Fibroblast of lung (primary cell): ENCODE measurements at regions not wholly inside any gene's neighbourhood (a gene's known extent, or its start where the extent isn't known, plus 50 kb on each side); places are given as distances from the start of the nearest gene placed in this dataset.
A peak's percentile ranks its signal among the peaks of the same experiment; 100 is the strongest.

Source experiments
- DNase-seq, 2 donors: peaks; one replicate each; pipeline versions ENCODE4 v3.0.0 to v3.0.0-alpha.2; 2010; ENCODE audit warnings: low read depth in 2 of 2
- H2AFZ ChIP-seq: 2 replicates; pipeline ENCODE4 v1.5.1; 2012; ENCODE audit warnings: low read length, control low read depth, inconsistent platforms
- H3K27ac ChIP-seq: 2 replicates; pipeline ENCODE4 v1.5.1; 2011; ENCODE audit warnings: low read length, control low read depth; ENCODE audit not compliant: insufficient read depth
- H3K27me3 ChIP-seq: 2 replicates; pipeline ENCODE4 v1.5.1; 2011; ENCODE audit warnings: mild to moderate bottlenecking, low read length; ENCODE audit not compliant: control insufficient read depth, insufficient read depth
- H3K36me3 ChIP-seq: 2 replicates; pipeline ENCODE4 v1.5.1; 2011; ENCODE audit warnings: low read length; ENCODE audit not compliant: control insufficient read depth, insufficient read depth
- H3K4me1 ChIP-seq: 2 replicates; pipeline ENCODE4 v1.5.1; 2011; ENCODE audit warnings: low read length; ENCODE audit not compliant: control insufficient read depth, insufficient read depth; ENCODE audit errors: extremely low read depth
- H3K4me2 ChIP-seq: 2 replicates; pipeline ENCODE4 v1.5.1; 2011; ENCODE audit warnings: low read length, control low read depth; ENCODE audit not compliant: insufficient read depth; ENCODE audit errors: extremely low read depth
- H3K4me3 ChIP-seq, 4 experiments: fragments of 200-600 bp in 1 of 4; sonication (generic) in 1 of 4; replicated peaks in 1 of 4; 2 replicates each; pipeline ENCODE4 v1.5.1; 2011 to 2016; ENCODE audit warnings: low read length in 4 of 4, low read depth in 3 of 4, mild to moderate bottlenecking in 3 of 4, control low read depth in 2 of 4, inconsistent platforms in 1 of 4, mixed read lengths in 1 of 4; ENCODE audit not compliant: insufficient read depth in 1 of 4; ENCODE audit errors: control extremely low read depth in 1 of 4
- H3K79me2 ChIP-seq: 2 replicates; pipeline ENCODE4 v1.5.1; 2012; ENCODE audit warnings: mild to moderate bottlenecking, low read length, inconsistent platforms; ENCODE audit not compliant: control insufficient read depth, insufficient read depth
- H3K9ac ChIP-seq: 2 replicates; pipeline ENCODE4 v1.5.1; 2011; ENCODE audit warnings: mild to moderate bottlenecking, low read length, control low read depth; ENCODE audit not compliant: insufficient read depth
- H3K9me3 ChIP-seq: 2 replicates; pipeline ENCODE4 v1.5.1; 2012; ENCODE audit warnings: low read depth, low read length; ENCODE audit not compliant: control insufficient read depth, insufficient read depth
- H4K20me1 ChIP-seq: 2 replicates; pipeline ENCODE4 v1.5.1; 2011; ENCODE audit warnings: low read length; ENCODE audit not compliant: control insufficient read depth, insufficient read depth; ENCODE audit errors: extremely low read depth
- CTCF ChIP-seq, 2 donors: IDR thresholded peaks in 1 of 2; conservative IDR thresholded peaks in 1 of 2; 1 replicate in 1 of 2; 2 replicates in 1 of 2; pipeline ENCODE4 v1.5.1; 2011 to 2012; ENCODE audit warnings: low read length in 2 of 2, control low read depth in 1 of 2, inconsistent platforms in 1 of 2, low read depth in 1 of 2, mild to moderate bottlenecking in 1 of 2
- EZH2 ChIP-seq: IDR thresholded peaks from 2 replicates; pipeline ENCODE4 v1.5.1; 2012; ENCODE audit warnings: low read length, control low read depth, mild to moderate bottlenecking; ENCODE audit errors: missing control alignments

- H3K9ac ChIP-seq, result no peak overlapping the region
- no peaks in the 10 kb centered on the region for H4K20me1 ChIP-seq
- peak; percentile 33 to 81 for DNase-seq
- TF ChIP-seq EZH2 (no peak), CTCF (conservative IDR thresholded peaks at IDR 0.05 in 1 of 2, IDR thresholded peaks at IDR 0.05 in 1 of 2; ENCODE audit: low read depth in 1 of 2, low read length in 2 of 2) (no peak)
- no peaks in the 10 kb centered on the region for H3K79me2 ChIP-seq
- H3K27me3 ChIP-seq, result no peaks in the 10 kb centered on the region
- H3K27ac ChIP-seq, result peak overlapping the region; percentile 82
- H3K4me2 ChIP-seq, result peak overlapping the region; percentile 64
- H2AFZ ChIP-seq, result peak overlapping the region; percentile 29
- H3K36me3 ChIP-seq, result no peaks in the 10 kb centered on the region
- H3K9me3 ChIP-seq, result no peaks in the 10 kb centered on the region
- peak overlapping the region in 1 of 4 experiments; percentile 15 for H3K4me3 ChIP-seq
- H3K4me1 ChIP-seq, result peaks cover 16% of the 10 kb centered on the region
Measured at GRCh38 chr17:64741038-64741641, 79.0 kb upstream of the SMURF2 start.

- TF ChIP-seq CTCF (conservative IDR thresholded peaks at IDR 0.05 in 1 of 2, IDR thresholded peaks at IDR 0.05 in 1 of 2; ENCODE audit: low read depth in 1 of 2, low read length in 2 of 2), result no peak
- TF ChIP-seq EZH2, result no peak
- Histone ChIP-seq H3K9ac (no peak overlapping the region), H3K9me3 (no peaks in the 10 kb centered on the region), H2AFZ (peak overlapping the region; percentile 25), H3K4me3 (no peak overlapping the region), H3K4me1 (peaks cover 17% of the 10 kb centered on the region), H3K79me2 (no peaks in the 10 kb centered on the region), H3K36me3 (no peaks in the 10 kb centered on the region), H4K20me1 (no peaks in the 10 kb centered on the region), H3K27me3 (no peaks in the 10 kb centered on the region), H3K27ac (peak overlapping the region; percentile 30), H3K4me2 (peak overlapping the region; percentile 19)
- DNase-seq, result peak; percentile 39 to 82
Measured at GRCh38 chr17:64739316-64740058, 77.4 kb upstream of the SMURF2 start.

- H3K4me3 ChIP-seq, result no peak overlapping the region
- H3K4me1 ChIP-seq, result peaks cover 23% of the 10 kb centered on the region
- H4K20me1 ChIP-seq, result no peaks in the 10 kb centered on the region
- H3K27ac ChIP-seq, result no peak overlapping the region
- TF ChIP-seq EZH2 (no peak), CTCF (conservative IDR thresholded peaks at IDR 0.05 in 1 of 2, IDR thresholded peaks at IDR 0.05 in 1 of 2; ENCODE audit: low read depth in 1 of 2, low read length in 2 of 2) (peak; percentile 62 to 63)
- DNase-seq, result peak; percentile 53 to 72
- no peaks in the 10 kb centered on the region for H3K79me2 ChIP-seq
- no peak overlapping the region for H3K4me2 ChIP-seq
- no peak overlapping the region for H2AFZ ChIP-seq
- H3K27me3 ChIP-seq, result no peaks in the 10 kb centered on the region
- H3K9ac ChIP-seq, result no peak overlapping the region
- H3K36me3 ChIP-seq, result no peaks in the 10 kb centered on the region
- H3K9me3 ChIP-seq, result no peaks in the 10 kb centered on the region
Measured at GRCh38 chr17:64736804-64737492, 74.8 kb upstream of the SMURF2 start.
